SK-N-MC (cell line): ENCODE measurements at regions not wholly inside any gene's neighbourhood (a gene's known extent, or its start where the extent isn't known, plus 50 kb on each side); places are given as distances from the start of the nearest gene placed in this dataset.

Experiments used
- DNase-seq: peaks from one replicate; pipeline ENCODE4 v3.0.0-alpha.2; 2011; ENCODE audit warnings: low read depth, low spot score
- H3K27ac ChIP-seq: fragments of 200-600 bp; sonication (generic); 2 replicates; pipeline ENCODE4 v1.5.1; 2016; ENCODE audit warnings: mixed run types
- H3K36me3 ChIP-seq: fragments of 200-600 bp; sonication (generic); 2 replicates; pipeline ENCODE4 v1.6.1; 2017; ENCODE audit warnings: antibody characterized with exemption, low read length, mixed read lengths; ENCODE audit not compliant: insufficient read depth
- H3K4me3 ChIP-seq: fragments of 200-600 bp; sonication (generic); 2 replicates; pipeline ENCODE4 v1.5.1; 2016
- H3K9ac ChIP-seq: fragments of 200-600 bp; sonication (generic); 2 replicates; pipeline ENCODE4 v1.8.0; 2017; ENCODE audit warnings: mixed run types, mixed read lengths; ENCODE audit not compliant: insufficient read length
- H3K9me3 ChIP-seq: fragments of 200-600 bp; sonication (generic); 2 replicates; pipeline ENCODE4 v1.6.1; 2017; ENCODE audit warnings: low read depth, mild to moderate bottlenecking, antibody characterized with exemption, low read length, moderate library complexity, mixed read lengths
- EZH2 ChIP-seq: fragments of 200-600 bp; sonication (generic); IDR thresholded peaks from one replicate; pipeline ENCODE4 v1.6.1; 2017; ENCODE audit warnings: antibody characterized with exemption
- FOXP2 ChIP-seq: optimal IDR thresholded peaks from 2 replicates; pipeline ENCODE3; 2011; ENCODE audit warnings: mild to moderate bottlenecking, moderate library complexity; ENCODE audit not compliant: insufficient read depth; ENCODE audit errors: extremely low read length, control extremely low read depth
- POLR2AphosphoS5 ChIP-seq: IDR thresholded peaks from 2 replicates; pipeline ENCODE4 v1.6.1; 2012; ENCODE audit warnings: mild to moderate bottlenecking, low read depth, low read length, borderline replicate concordance

DNA sequence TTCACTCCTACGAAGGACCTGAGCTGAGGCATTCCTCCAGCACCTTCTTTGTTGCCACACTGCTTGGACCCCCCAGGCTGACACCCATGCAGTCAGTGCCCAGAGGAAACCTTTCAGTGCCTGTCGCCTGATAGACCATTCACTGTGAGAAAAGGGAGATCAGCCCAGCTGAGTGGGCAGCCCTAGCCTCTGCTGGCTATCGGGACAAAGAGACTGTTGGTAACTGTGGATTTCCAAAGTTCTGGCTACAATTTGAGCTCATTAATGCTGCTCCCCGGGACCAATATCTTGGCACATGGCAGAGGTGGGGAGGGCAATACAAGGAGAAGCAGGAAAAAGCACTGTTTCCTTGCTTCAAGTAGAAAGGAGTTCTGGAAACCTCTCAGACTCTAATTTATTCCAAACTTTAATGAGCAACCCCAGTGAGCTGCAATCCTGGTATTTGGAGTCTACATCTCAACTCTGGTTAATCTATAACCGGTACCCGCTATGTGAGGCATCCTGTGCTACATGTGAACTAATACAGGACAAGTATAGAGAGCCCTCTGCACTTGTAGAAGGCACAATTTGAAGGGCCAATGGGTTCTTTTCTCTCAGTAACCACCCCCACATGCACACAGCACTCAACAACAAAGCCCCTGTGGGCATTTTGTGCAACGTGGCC is 200.7 kb upstream of the NCAM1 start:
- TF ChIP-seq FOXP2 = no peak
- no peak for TF ChIP-seq POLR2AphosphoS5
- TF ChIP-seq EZH2 = no peak
- Histone ChIP-seq H3K36me3 (no peaks in the 10 kb centered on the region), H3K9ac (no peak overlapping the region), H3K4me3 (no peak overlapping the region), H3K27ac (no peak overlapping the region), H3K9me3 (no peaks in the 10 kb centered on the region)
- no peak for DNase-seq

DNA sequence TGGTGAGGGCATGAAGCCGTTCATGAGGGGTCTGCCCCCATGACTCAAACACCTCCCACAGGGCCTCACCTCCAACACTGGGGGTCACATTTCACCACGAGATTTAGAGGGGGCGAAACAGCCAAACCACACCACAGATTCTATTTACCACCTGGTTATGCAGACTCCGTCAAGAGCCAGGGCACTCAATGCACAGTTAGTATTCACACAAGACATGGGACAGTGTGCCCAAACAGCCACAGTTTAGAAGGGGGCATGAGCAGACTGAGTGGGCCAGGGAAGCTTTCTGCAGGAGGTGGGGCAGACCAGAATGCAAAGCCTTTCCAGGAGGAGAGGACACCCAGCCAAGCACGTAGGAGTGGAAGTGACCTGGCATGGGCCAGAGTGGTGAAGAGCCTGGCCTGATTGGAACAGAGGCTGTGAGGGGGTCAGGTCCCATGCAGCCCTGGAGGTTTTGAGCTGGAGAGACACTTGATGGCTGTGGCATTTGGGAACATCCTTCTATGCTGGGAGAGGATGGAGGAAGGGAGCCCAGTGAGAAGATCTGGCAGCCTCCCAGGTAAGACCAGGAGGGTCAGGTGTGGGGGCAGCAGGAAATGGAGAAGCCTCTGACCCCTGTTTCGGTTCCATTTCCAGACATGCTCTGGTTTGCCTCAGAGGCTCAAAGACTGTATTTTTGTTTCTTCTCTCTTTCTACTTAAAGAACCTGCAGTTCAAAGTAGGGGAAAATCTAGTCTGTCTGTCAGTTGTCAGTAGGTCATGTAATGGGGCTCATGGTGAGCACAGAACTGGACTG is 199.1 kb upstream of the NCAM1 start:
- no peak for DNase-seq
- TF ChIP-seq POLR2AphosphoS5 (no peak), EZH2 (no peak), FOXP2 (no peak)
- Histone ChIP-seq H3K36me3 (no peaks in the 10 kb centered on the region), H3K27ac (no peak overlapping the region), H3K9ac (no peak overlapping the region), H3K9me3 (no peaks in the 10 kb centered on the region), H3K4me3 (no peak overlapping the region)

DNA sequence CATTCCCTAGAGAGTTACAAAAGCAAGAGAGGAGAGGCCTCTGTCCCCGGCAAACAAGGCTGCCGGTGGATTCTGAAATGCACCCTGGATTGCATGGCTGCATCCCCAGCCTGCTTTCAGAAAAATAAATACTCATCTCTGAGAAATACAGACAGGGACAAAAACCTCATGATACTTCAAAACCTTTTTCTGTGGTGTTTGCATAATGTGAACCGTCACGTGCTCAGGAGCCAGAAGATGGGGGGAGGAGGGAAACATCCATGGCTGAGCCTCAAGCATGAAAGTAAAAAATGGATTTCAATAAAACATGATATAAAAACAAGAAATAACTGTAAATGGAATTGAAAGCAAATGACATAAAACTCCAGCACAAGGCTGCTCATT is 198.5 kb upstream of the NCAM1 start:
- Histone ChIP-seq H3K9me3 (no peaks in the 10 kb centered on the region), H3K4me3 (no peak overlapping the region), H3K27ac (no peak overlapping the region), H3K36me3 (no peaks in the 10 kb centered on the region), H3K9ac (no peak overlapping the region)
- TF ChIP-seq POLR2AphosphoS5 (no peak), FOXP2 (no peak), EZH2 (no peak)
- no peak for DNase-seq

DNA sequence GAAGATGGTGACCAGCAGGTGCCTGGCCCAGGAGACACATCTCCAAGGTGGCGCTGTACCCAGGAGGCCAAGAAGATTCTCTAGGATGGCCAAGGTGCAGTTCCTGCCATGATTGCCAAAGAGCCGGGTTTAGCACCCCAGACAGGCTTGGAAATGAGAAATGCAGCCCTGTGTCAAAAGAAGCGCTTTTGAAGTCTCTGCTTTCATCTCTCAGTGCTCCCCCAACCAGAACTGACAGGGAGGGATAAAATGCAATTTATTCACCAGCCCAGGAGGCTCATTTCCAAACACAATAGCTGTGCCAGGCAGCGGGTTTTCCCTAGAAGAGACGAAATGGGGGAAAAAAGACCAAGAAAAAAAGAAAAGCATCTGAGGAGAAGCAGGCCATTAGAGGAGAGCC is 195.9 kb upstream of the NCAM1 start:
- no peak overlapping the region for H3K9ac ChIP-seq
- H3K4me3 ChIP-seq = no peak overlapping the region
- H3K27ac ChIP-seq = no peak overlapping the region
- TF ChIP-seq EZH2 (no peak), FOXP2 (no peak), POLR2AphosphoS5 (no peak)
- no peaks in the 10 kb centered on the region for H3K9me3 ChIP-seq
- no peak for DNase-seq
- H3K36me3 ChIP-seq = no peaks in the 10 kb centered on the region

DNA sequence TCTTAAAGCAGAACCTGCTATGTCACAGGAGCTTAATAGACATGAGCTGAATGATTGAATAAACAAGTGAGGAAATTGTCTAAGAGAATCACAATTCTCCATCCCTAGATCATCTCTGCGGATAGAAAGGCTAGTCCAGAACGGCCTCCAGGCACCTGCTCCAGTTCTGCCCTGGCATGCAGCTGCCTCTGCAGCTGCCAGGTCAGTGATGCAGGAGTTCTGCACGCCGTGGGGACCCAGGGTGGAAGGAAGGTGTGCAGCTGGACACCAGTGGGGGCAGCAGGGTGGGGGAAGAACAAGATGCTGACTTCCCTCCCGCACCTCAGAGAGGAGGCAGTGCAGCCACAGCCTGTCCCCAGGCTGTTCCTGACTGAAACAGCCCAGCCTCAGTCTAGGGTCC is 192.1 kb upstream of the NCAM1 start:
- DNase-seq = no peak
- Histone ChIP-seq H3K27ac (no peak overlapping the region), H3K9me3 (no peaks in the 10 kb centered on the region), H3K9ac (no peak overlapping the region), H3K4me3 (no peak overlapping the region), H3K36me3 (no peaks in the 10 kb centered on the region)
- TF ChIP-seq FOXP2 (no peak), EZH2 (no peak), POLR2AphosphoS5 (no peak)

DNA sequence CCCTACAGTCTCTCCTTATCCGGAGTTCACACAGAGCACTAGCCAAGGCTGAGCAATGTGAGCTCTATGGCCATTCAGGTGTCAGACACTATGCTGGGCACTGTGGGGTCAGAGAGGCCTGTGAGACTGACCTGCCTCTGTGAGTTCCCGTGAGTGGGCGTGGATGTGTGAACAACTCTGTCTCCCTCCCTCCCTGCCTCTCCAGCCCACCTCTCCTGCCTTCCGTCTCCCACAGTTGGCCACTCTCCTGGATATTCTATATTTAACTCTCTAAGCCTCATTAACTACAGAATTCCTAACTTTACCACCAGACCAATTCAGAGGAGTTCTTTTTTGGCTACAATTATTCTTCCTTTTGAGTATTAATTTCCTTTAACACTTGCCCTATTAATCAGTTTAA is 191.6 kb upstream of the NCAM1 start:
- H3K9me3 ChIP-seq = no peaks in the 10 kb centered on the region

DNA sequence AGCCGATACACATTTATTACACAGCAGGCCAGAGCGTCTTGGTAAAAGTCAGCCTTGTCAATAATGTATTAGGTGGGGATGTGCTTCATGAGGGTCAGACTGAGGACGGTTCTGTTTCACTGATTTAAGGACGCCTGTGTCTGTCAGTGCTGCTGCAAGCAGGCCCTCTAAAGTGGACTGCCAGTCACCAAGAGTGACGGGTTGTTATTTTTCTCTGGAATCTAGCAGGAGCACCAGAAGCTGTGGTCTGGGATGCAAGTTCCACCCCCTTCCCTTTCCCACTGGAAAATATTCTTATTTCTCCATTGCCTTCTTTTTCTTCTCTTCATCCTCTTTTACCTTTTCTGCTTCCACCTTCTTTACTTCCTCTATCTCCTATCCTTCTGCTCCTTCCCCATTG is 191.2 kb upstream of the NCAM1 start:
- Histone ChIP-seq H3K4me3 (no peak overlapping the region), H3K9me3 (no peaks in the 10 kb centered on the region), H3K36me3 (no peaks in the 10 kb centered on the region), H3K9ac (no peak overlapping the region), H3K27ac (no peak overlapping the region)
- TF ChIP-seq FOXP2 = no peak
- no peak for DNase-seq

More for the DNA sequence above, 191.6 kb upstream of the NCAM1 start:
- Histone ChIP-seq H3K4me3 (no peak overlapping the region), H3K36me3 (no peaks in the 10 kb centered on the region), H3K9ac (no peak overlapping the region), H3K27ac (no peak overlapping the region)
- DNase-seq = no peak
- TF ChIP-seq EZH2 (no peak), POLR2AphosphoS5 (no peak), FOXP2 (no peak)

DNA sequence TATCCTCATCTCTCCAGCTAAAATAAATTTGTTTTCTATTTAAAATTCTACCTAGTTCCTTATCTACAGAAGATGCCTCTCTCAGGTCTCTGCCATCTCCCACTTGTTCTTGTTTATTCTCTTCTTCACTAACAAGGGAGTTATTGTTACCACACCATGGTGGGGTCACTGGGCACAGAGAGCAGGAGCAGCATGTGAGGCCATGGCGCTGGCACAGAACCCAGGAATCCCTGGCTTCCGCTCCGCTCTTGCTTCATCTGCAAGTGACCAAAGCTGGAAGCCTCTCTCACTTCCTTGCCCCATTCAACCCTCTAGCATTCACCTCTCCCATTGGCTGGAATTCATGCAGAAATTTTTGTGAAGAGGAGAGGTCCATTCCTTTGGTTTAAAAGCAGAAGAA is 190.7 kb upstream of the NCAM1 start:
- Histone ChIP-seq H3K9me3 (no peaks in the 10 kb centered on the region), H3K9ac (no peak overlapping the region), H3K4me3 (no peak overlapping the region), H3K36me3 (no peaks in the 10 kb centered on the region), H3K27ac (no peak overlapping the region)
- no peak for TF ChIP-seq EZH2
- TF ChIP-seq POLR2AphosphoS5 = no peak
- no peak for TF ChIP-seq FOXP2
- no peak for DNase-seq
